Glutamatergic neuron (in vitro differentiated cells): ENCODE measurements at regions not wholly inside any gene's neighbourhood (a gene's known extent, or its start where the extent isn't known, plus 50 kb on each side); places are given as distances from the start of the nearest gene placed in this dataset.

Experiments
- DNase-seq: peaks from one replicate; pipeline ENCODE4 v3.0.0; 2022
- H3K27ac Mint-ChIP-seq: one replicate; pipeline ENCODE4 v1.8.0; 2020; ENCODE audit warnings: mild to moderate bottlenecking, mixed read lengths, inconsistent platforms; ENCODE audit not compliant: unreplicated experiment
- H3K27me3 Mint-ChIP-seq: one replicate; pipeline ENCODE4 v1.8.0; 2020; ENCODE audit warnings: mild to moderate bottlenecking, moderate library complexity, mixed read lengths, inconsistent platforms; ENCODE audit not compliant: unreplicated experiment
- H3K36me3 Mint-ChIP-seq: one replicate; pipeline ENCODE4 v1.8.0; 2020; ENCODE audit warnings: mild to moderate bottlenecking, mixed read lengths, inconsistent platforms; ENCODE audit not compliant: unreplicated experiment
- H3K4me1 Mint-ChIP-seq: one replicate; pipeline ENCODE4 v1.8.0; 2020; ENCODE audit warnings: mild to moderate bottlenecking, low read depth, mixed read lengths, inconsistent platforms; ENCODE audit not compliant: unreplicated experiment
- H3K4me3 Mint-ChIP-seq: one replicate; pipeline ENCODE4 v1.8.0; 2020; ENCODE audit warnings: mild to moderate bottlenecking, mixed read lengths, inconsistent platforms; ENCODE audit not compliant: unreplicated experiment
- H3K9me3 Mint-ChIP-seq: one replicate; pipeline ENCODE4 v1.8.0; 2020; ENCODE audit warnings: mild to moderate bottlenecking, moderate library complexity, mixed read lengths, inconsistent platforms; ENCODE audit not compliant: unreplicated experiment
- TF ChIP-seq, protein P1 (sequence below): fragments of 200-600 bp; sonication (generic); IDR thresholded peaks from one replicate; pipeline ENCODE4 v1.5.0; 2021; ENCODE audit not compliant: partially characterized antibody, unreplicated experiment

DNA sequence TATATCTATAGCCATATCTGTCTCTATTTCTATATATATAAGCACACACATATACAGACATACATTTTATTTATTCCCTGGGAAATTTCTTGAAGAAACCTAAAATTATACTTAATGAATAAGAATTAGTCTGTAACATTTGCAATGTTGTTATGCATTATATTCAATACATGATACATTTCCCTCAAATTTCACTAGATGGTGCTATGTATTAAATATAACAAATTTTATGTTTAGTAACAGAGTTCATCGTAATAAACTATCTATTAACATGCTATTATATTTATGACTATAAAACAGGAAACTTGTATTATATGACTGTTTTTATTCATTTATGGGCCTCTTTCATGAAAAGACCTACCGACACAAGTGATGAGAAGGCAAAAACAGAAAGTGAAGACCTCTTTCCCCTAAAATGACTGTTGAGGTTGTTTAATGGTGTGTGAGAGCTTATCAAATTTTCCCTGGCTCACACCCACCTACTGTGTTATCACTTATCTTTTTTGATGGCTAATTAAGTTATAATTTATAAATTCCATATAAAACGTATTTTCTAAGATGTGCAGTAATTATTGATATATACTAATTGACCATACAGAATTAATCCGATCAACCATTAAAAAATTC lies 881.9 kb downstream of the SLITRK6 start:
- Mint-ChIP-seq H3K4me3 (no peak overlapping the region), H3K27me3 (no peaks in the 10 kb centered on the region), H3K9me3 (no peaks in the 10 kb centered on the region), H3K4me1 (no peaks in the 10 kb centered on the region), H3K27ac (no peak overlapping the region), H3K36me3 (no peaks in the 10 kb centered on the region)
- TF ChIP-seq, protein P1, sequence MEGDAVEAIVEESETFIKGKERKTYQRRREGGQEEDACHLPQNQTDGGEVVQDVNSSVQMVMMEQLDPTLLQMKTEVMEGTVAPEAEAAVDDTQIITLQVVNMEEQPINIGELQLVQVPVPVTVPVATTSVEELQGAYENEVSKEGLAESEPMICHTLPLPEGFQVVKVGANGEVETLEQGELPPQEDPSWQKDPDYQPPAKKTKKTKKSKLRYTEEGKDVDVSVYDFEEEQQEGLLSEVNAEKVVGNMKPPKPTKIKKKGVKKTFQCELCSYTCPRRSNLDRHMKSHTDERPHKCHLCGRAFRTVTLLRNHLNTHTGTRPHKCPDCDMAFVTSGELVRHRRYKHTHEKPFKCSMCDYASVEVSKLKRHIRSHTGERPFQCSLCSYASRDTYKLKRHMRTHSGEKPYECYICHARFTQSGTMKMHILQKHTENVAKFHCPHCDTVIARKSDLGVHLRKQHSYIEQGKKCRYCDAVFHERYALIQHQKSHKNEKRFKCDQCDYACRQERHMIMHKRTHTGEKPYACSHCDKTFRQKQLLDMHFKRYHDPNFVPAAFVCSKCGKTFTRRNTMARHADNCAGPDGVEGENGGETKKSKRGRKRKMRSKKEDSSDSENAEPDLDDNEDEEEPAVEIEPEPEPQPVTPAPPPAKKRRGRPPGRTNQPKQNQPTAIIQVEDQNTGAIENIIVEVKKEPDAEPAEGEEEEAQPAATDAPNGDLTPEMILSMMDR: peak; percentile 54
- DNase-seq: no peak

DNA sequence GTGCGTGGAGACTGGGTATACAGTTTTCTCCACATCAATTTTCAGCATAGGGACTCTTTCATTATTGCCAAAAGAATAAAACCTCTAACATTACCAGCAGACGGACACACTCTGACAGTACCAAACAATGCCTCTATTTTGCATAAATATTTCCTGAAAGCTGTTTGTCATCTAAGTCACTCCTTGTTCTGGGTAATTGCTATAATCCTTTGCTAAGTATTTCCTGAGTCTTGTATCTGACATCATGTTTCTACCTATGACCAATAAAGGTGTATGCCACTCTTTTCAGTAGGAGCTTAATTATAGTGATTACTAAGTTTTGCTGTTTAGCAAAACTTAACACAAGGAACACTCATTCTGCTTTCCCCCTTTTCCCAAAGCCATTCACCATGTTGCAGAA lies 886.5 kb downstream of the SLITRK6 start:
- Mint-ChIP-seq H3K27ac (no peak overlapping the region), H3K9me3 (no peaks in the 10 kb centered on the region), H3K4me3 (no peak overlapping the region), H3K4me1 (no peaks in the 10 kb centered on the region), H3K27me3 (no peaks in the 10 kb centered on the region), H3K36me3 (no peaks in the 10 kb centered on the region)
- TF ChIP-seq, protein P1: no peak
- DNase-seq: no peak

DNA sequence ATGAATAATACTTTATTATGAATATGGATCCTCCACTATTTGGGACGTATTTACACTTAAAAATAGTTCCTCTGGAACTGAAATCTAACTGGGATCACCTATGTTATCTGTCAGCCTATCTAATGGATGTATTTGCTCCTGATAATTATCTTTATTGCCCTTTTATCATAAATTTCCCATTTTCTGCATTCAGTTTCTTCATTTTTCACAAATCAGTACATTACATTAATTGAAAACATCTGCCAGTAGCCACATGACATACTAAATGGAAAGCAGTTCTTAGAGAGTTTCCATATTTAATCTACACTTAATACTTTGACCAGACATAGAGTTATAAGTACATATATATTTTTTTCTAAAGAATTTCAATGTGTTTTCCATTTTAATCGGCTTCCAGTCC lies 888.8 kb downstream of the SLITRK6 start:
- H3K4me3 Mint-ChIP-seq: no peak overlapping the region
- H3K27ac Mint-ChIP-seq: no peak overlapping the region
- DNase-seq: no peak
- no peaks in the 10 kb centered on the region for H3K4me1 Mint-ChIP-seq
- TF ChIP-seq, protein P1: no peak
- H3K27me3 Mint-ChIP-seq: no peaks in the 10 kb centered on the region
- H3K36me3 Mint-ChIP-seq: no peaks in the 10 kb centered on the region
- H3K9me3 Mint-ChIP-seq: no peaks in the 10 kb centered on the region

DNA sequence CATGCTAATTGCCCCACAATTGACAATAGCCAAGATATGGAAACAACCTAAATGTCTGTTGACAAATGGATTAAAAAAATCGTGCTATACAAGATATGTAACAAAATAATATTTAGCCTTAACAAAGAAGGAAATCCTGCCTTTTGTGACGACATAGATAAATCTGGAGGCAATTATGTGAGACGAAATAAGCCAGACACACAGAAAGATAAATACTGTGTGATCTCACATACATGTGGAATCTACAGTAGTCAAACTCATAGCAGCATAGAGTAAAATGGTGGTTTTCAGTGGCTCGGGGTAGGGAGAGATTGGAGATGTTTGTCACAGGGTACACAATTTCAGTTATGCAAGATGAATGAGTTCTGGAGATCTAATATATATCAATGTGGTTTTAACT lies 895.8 kb downstream of the SLITRK6 start:
- no peak for DNase-seq
- Mint-ChIP-seq H3K4me3 (no peak overlapping the region), H3K27ac (no peak overlapping the region), H3K4me1 (no peaks in the 10 kb centered on the region), H3K27me3 (peaks cover 3% of the 10 kb centered on the region), H3K9me3 (no peaks in the 10 kb centered on the region), H3K36me3 (no peaks in the 10 kb centered on the region)
- TF ChIP-seq, protein P1: no peak

DNA sequence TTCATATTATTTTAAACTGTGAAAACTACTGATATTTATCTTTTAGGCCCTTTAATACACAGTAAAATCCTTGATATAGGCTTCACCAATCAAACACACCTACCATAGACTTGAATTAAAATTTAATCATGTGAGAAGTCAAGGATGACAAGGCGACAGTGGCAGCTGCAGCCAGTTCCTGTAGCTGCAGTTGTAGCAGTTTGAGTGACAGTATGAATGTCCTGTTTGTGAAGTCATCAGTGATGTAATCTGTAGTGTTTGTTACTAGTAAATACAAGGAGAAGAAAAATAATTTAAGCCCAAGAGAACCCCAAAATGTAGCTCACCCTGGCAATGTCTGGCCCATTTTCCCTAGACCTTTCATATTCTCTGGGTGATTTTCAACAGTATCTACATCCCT lies 897.0 kb downstream of the SLITRK6 start:
- H3K27ac Mint-ChIP-seq: no peak overlapping the region
- peaks cover 2% of the 10 kb centered on the region for H3K9me3 Mint-ChIP-seq
- TF ChIP-seq, protein P1: no peak
- no peaks in the 10 kb centered on the region for H3K36me3 Mint-ChIP-seq
- H3K4me1 Mint-ChIP-seq: no peaks in the 10 kb centered on the region
- H3K27me3 Mint-ChIP-seq: peaks cover 3% of the 10 kb centered on the region
- DNase-seq: no peak
- no peak overlapping the region for H3K4me3 Mint-ChIP-seq
